ENCODE measurements at regions not wholly inside any gene's neighbourhood (a gene's known extent, or its start where the extent isn't known, plus 50 kb on each side); places are given as distances from the start of the nearest gene placed in this dataset.

DNA sequence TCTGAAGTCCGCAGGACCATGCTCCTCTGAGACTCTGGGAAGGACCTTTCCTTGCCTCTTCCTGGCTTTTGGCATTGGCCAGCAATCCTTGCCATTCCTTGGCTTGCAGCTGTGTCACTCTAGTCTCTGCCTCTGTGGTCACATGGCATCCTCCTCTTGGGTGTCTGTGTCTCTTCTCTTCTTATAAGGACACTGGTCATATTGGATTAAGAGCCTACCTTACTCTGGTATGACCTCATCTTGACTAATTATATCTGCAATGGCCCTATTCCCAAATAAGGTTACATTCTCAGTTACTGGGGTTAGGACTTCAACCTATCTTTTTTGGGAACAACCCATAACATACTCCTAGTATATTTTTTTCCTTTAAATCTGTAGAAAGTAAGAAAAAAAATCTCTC, 49.9 kb upstream of the GTSF1L start:
- no peaks in the 10 kb centered on the region for H3K4me1 ChIP-seq (ENCODE audit: insufficient read depth, low read length)
- BruUV-seq (replicated peaks), result no TSS peak
- intact Hi-C loops (cut with micrococcal nuclease; ENCODE audit: unreplicated experiment), result no loop called here
- no peak overlapping the region for H3K4me2 ChIP-seq (ENCODE audit: low read depth, low read length)
- peaks cover 13% of the 10 kb centered on the region for H3K9me3 ChIP-seq (ENCODE audit: low read length)
- H2AFZ ChIP-seq (ENCODE audit: low read length), result no peak overlapping the region
- H3K36me3 ChIP-seq (replicated peaks in 1 of 2; ENCODE audit: control insufficient read depth in 1 of 2, insufficient read depth in 2 of 2, low read length in 2 of 2), result no peaks in the 10 kb centered on the region
- no peak overlapping the region for H3K27ac ChIP-seq (ENCODE audit: extremely low read length, insufficient read depth, low read length)
- FAIRE-seq (no peak), ATAC-seq (no peak), DNase-seq (ENCODE audit: low spot score) (no peak)
- TF ChIP-seq SRSF9 (IDR thresholded peaks at IDR 0.05; ENCODE audit: borderline replicate concordance, insufficient read depth, low read depth, low read length, poor library complexity, severe bottlenecking), result no peak
- peak; percentile 21; the same call in 1 of the 2 replicates for TF ChIP-seq ATF7 (IDR thresholded peaks at IDR 0.05)
- TF ChIP-seq ATF7 (CRISPR knock-in tag; IDR thresholded peaks at IDR 0.05), result no peak
- WGBS (ENCODE audit: low lambda C conversion rate), result 69% methylated on average over 1 of the region's 1 CpG
- no peaks in the 10 kb centered on the region for H3K79me2 ChIP-seq (ENCODE audit: insufficient read depth, low read length)
- H3K27me3 ChIP-seq (ENCODE audit: control insufficient read depth in 1 of 2, insufficient read depth in 2 of 2, low read length in 2 of 2), result peaks cover 0 to 5% of the 10 kb centered on the region in 2 experiments; a peak in 2 of 5 replicates
- ChIA-PET CTCF (ENCODE audit: low intra/inter-chr PET ratio, low total read pairs) (no interaction called here), POLR2A (no interaction called here)
- in situ Hi-C loops (cut with HindIII; ENCODE audit: extremely low pct_ligation_motif_present, low pct_unique_long_range_greater_than_20kb), result no loop called here
- H3K4me3 ChIP-seq (replicated peaks in 1 of 3; ENCODE audit: insufficient read depth in 1 of 3, low read depth in 2 of 3, low read length in 3 of 3), result no peak overlapping the region
- no peaks in the 10 kb centered on the region for H4K20me1 ChIP-seq (ENCODE audit: insufficient read depth, low read length)
- H3K9ac ChIP-seq (ENCODE audit: insufficient read depth, low read depth, low read length), result no peak overlapping the region

Small RNA genes in the stretch of these regions (small RNA-seq; reads per million reads assigned to genes)
- gene RNU6-639P (ENCODE audit: insufficient read depth in 2 of 3, insufficient read length in 3 of 3, low read depth in 2 of 3, low replicate concordance in 1 of 3), result 0 reads per million in 3 experiments

Data from HepG2 (cell line).